ENCODE measurements at regions not wholly inside any gene's neighbourhood (a gene's known extent, or its start where the extent isn't known, plus 50 kb on each side); places are given as distances from the start of the nearest gene placed in this dataset.

- peaks cover 9 to 13% of the 10 kb centered on the region in 2 donors for H3K4me1 ChIP-seq (ENCODE audit: control insufficient read depth in 2 of 2, insufficient read depth in 2 of 2, low read length in 2 of 2)
- H3K79me2 ChIP-seq (ENCODE audit: control insufficient read depth, insufficient read depth, low read length): no peaks in the 10 kb centered on the region
- no peaks in the 10 kb centered on the region for H3K36me3 ChIP-seq (replicated peaks in 1 of 2; ENCODE audit: control extremely low read depth in 1 of 2, control insufficient read depth in 1 of 2, extremely low read depth in 1 of 2, insufficient read depth in 2 of 2, low read length in 1 of 2)
- H3K27me3 Mint-ChIP-seq: peaks cover 2% of the 10 kb centered on the region
- no peak overlapping the region for H3K9ac ChIP-seq (ENCODE audit: low read length)
- ChIA-PET POLR2A (no interaction called here), CTCF (interaction anchor here (1.1 kb wide), 1 partner anchor 187 kb away, joined by 3 read pairs; no protein-coding TSS in a partner anchor)
- H2AFZ ChIP-seq (ENCODE audit: insufficient read depth, low read depth, low read length, poor library complexity, severe bottlenecking): no peak overlapping the region
- no peaks in the 10 kb centered on the region for H3K9me3 ChIP-seq (ENCODE audit: control extremely low read depth in 1 of 3, control insufficient read depth in 2 of 3, insufficient read depth in 1 of 3, low read length in 2 of 3)
- no peaks in the 10 kb centered on the region for H3K9me3 Mint-ChIP-seq (ENCODE audit: insufficient read depth)
- ATAC-seq (ENCODE audit: low read depth) (no peak), DNase-seq (peak; percentile 14)
- H4K20me1 ChIP-seq (ENCODE audit: control insufficient read depth, insufficient read depth, low read length, poor library complexity, severe bottlenecking): no peaks in the 10 kb centered on the region
- TF ChIP-seq CTCF (IDR thresholded peaks at IDR 0.05): no peak
- TF ChIP-seq EZH2 (IDR thresholded peaks at IDR 0.05; ENCODE audit: borderline replicate concordance, insufficient read depth, low read depth, low read length, poor library complexity, severe bottlenecking): no peak
- H3K27me3 ChIP-seq (replicated peaks in 1 of 4; ENCODE audit: control extremely low read depth in 1 of 4, control insufficient read depth in 3 of 4, insufficient read depth in 4 of 4, low read length in 3 of 4): no peaks in the 10 kb centered on the region
- peak overlapping the region; percentile 30 for H3K4me3 Mint-ChIP-seq
- no CpG with 5 or more reads among the region's 4 CpGs for WGBS (ENCODE audit: insufficient coverage)
- H3K4me2 ChIP-seq (replicated peaks; ENCODE audit: low read depth, low read length, poor library complexity, severe bottlenecking): peak overlapping the region; percentile 48
- H3K4me1 Mint-ChIP-seq: peaks cover 13% of the 10 kb centered on the region
- peak overlapping the region; percentile 4 for H3K27ac Mint-ChIP-seq
- H3K4me3 ChIP-seq (ENCODE audit: control extremely low read depth in 1 of 5, extremely low read depth in 1 of 5, insufficient read depth in 1 of 5, low read depth in 2 of 5, low read length in 4 of 5): no peak overlapping the region
- intact Hi-C loops (cut with micrococcal nuclease): no loop called here
- H3K27ac ChIP-seq (ENCODE audit: low read length in 2 of 2): no peak overlapping the region
These were observed 518.1 kb downstream of the TMEM121 start for GRCh38 chr14:106044515-106044914.

GRCh38 chr14:106044949-106045596 is 518.7 kb downstream of the TMEM121 start:
- H3K4me1 ChIP-seq (ENCODE audit: control insufficient read depth in 2 of 2, insufficient read depth in 2 of 2, low read length in 2 of 2): peaks cover 9 to 13% of the 10 kb centered on the region in 2 donors
- peak overlapping the region; percentile 48 for H3K4me2 ChIP-seq (replicated peaks; ENCODE audit: low read depth, low read length, poor library complexity, severe bottlenecking)
- H3K36me3 ChIP-seq (replicated peaks in 1 of 2; ENCODE audit: control extremely low read depth in 1 of 2, control insufficient read depth in 1 of 2, extremely low read depth in 1 of 2, insufficient read depth in 2 of 2, low read length in 1 of 2): no peaks in the 10 kb centered on the region
- H3K4me3 Mint-ChIP-seq: peak overlapping the region; percentile 45
- TF ChIP-seq CTCF (IDR thresholded peaks at IDR 0.05): peak; percentile 62
- no peak for TF ChIP-seq EZH2 (IDR thresholded peaks at IDR 0.05; ENCODE audit: borderline replicate concordance, insufficient read depth, low read depth, low read length, poor library complexity, severe bottlenecking)
- peak; percentile 95 for ATAC-seq (ENCODE audit: low read depth)
- H3K27ac Mint-ChIP-seq: peak overlapping the region; percentile 61
- H3K9me3 ChIP-seq (ENCODE audit: control extremely low read depth in 1 of 3, control insufficient read depth in 2 of 3, insufficient read depth in 1 of 3, low read length in 2 of 3): no peaks in the 10 kb centered on the region
- no peak overlapping the region for H2AFZ ChIP-seq (ENCODE audit: insufficient read depth, low read depth, low read length, poor library complexity, severe bottlenecking)
- ChIA-PET CTCF (interaction anchor here (1.1 to 1.6 kb wide), 2 partner anchors 31 to 187 kb away, joined by 3 read pairs; no protein-coding TSS in a partner anchor), POLR2A (no interaction called here)
- H3K27me3 ChIP-seq (replicated peaks in 1 of 4; ENCODE audit: control extremely low read depth in 1 of 4, control insufficient read depth in 3 of 4, insufficient read depth in 4 of 4, low read length in 3 of 4): no peaks in the 10 kb centered on the region
- no peak overlapping the region for H3K9ac ChIP-seq (ENCODE audit: low read length)
- H3K79me2 ChIP-seq (ENCODE audit: control insufficient read depth, insufficient read depth, low read length): no peaks in the 10 kb centered on the region
- H4K20me1 ChIP-seq (ENCODE audit: control insufficient read depth, insufficient read depth, low read length, poor library complexity, severe bottlenecking): no peaks in the 10 kb centered on the region
- 49% methylated on average over 8 of the region's 9 CpGs for WGBS (ENCODE audit: insufficient coverage)
- peaks cover 5% of the 10 kb centered on the region for H3K27me3 Mint-ChIP-seq
- H3K4me3 ChIP-seq (ENCODE audit: control extremely low read depth in 1 of 5, extremely low read depth in 1 of 5, insufficient read depth in 1 of 5, low read depth in 2 of 5, low read length in 4 of 5): no peak overlapping the region
- no peak overlapping the region for H3K27ac ChIP-seq (ENCODE audit: low read length in 2 of 2)
- DNase-seq: peak; percentile 77
- H3K9me3 Mint-ChIP-seq (ENCODE audit: insufficient read depth): no peaks in the 10 kb centered on the region
- intact Hi-C loops (cut with micrococcal nuclease): loop anchor here (5.0 kb wide), 1 partner anchor 508 kb away; no protein-coding TSS in a partner anchor
- peaks cover 12% of the 10 kb centered on the region for H3K4me1 Mint-ChIP-seq
